ENCODE measurements at regions not wholly inside any gene's neighbourhood (a gene's known extent, or its start where the extent isn't known, plus 50 kb on each side); places are given as distances from the start of the nearest gene placed in this dataset.
"Not testable (repeated sequence)": the region's sequence is repeated elsewhere in the genome, so short reads cannot be mapped to it uniquely, and the experiment has no call there.

DNA sequence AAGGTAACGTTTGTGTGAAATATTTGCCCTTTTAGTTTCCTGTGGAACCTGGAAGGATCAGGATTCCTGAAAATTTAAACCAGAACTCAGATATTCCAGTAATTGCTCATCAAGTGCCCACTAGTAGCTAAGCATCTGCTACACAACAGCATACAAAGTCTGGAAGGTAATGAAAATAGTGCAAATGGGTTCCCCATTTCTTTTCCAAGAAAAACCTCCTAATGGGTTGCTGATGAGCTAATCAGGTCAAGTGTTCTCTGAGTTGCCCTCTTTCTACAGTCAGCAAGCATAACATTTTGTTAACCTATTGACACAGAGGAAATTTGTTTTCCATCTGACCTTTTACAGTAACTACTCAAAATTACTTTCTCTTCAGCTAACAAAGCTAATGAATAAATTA, 83.6 kb upstream of the PMCH start:
- no peak for TF ChIP-seq POLR2AphosphoS5 (IDR thresholded peaks at IDR 0.05)
- no peak for TF ChIP-seq POLR2A (IDR thresholded peaks at IDR 0.05)
- TF ChIP-seq, protein P1, sequence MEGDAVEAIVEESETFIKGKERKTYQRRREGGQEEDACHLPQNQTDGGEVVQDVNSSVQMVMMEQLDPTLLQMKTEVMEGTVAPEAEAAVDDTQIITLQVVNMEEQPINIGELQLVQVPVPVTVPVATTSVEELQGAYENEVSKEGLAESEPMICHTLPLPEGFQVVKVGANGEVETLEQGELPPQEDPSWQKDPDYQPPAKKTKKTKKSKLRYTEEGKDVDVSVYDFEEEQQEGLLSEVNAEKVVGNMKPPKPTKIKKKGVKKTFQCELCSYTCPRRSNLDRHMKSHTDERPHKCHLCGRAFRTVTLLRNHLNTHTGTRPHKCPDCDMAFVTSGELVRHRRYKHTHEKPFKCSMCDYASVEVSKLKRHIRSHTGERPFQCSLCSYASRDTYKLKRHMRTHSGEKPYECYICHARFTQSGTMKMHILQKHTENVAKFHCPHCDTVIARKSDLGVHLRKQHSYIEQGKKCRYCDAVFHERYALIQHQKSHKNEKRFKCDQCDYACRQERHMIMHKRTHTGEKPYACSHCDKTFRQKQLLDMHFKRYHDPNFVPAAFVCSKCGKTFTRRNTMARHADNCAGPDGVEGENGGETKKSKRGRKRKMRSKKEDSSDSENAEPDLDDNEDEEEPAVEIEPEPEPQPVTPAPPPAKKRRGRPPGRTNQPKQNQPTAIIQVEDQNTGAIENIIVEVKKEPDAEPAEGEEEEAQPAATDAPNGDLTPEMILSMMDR (IDR thresholded peaks at IDR 0.05): no peak
- no peak for DNase-seq (ENCODE audit: low spot score)
- 91% methylated on average over 1 of the region's 1 CpG for WGBS
- Histone ChIP-seq H3K9me3 (no peaks in the 10 kb centered on the region), H3K36me3 (no peaks in the 10 kb centered on the region), H3K4me3 (no peak overlapping the region), H3K4me1 (replicated peaks) (no peaks in the 10 kb centered on the region), H3K27me3 (replicated peaks; ENCODE audit: insufficient read depth) (no peaks in the 10 kb centered on the region), H3K27ac (no peak overlapping the region)
- intact Hi-C loops (cut with DNase I): no loop called here

GRCh38 chr12:102255687-102256086, 58.1 kb upstream of the PMCH start:
- intact Hi-C loops (cut with DNase I); H3K27me3 ChIP-seq (replicated peaks; ENCODE audit: insufficient read depth); H3K4me1 ChIP-seq (replicated peaks); H3K4me3 ChIP-seq; DNase-seq (ENCODE audit: low spot score); H3K27ac ChIP-seq; H3K9me3 ChIP-seq; H3K36me3 ChIP-seq: not testable (repeated sequence)
- 84% methylated on average over 2 of the region's 2 CpGs for WGBS

DNA sequence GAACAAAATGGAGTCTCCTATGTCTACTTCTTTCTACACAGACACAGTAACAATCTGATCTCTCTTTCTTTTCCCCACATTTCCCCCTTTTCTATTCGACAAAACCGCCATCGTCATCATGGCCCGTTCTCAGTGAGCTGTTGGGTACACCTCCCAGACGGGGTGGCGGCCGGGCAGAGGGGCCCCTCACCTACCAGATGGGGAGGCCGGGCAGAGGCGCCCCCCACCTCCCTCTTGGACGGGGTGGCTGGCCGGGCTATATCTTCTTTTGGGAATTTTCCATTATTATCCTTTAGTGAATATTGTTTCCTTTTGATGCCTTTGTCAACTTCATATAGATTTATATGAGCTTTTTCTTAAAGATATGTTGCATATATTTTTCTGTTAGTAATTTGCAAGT, 53.4 kb upstream of the PMCH start:
- H3K27ac ChIP-seq; H3K4me1 ChIP-seq (replicated peaks); H3K4me3 ChIP-seq; DNase-seq (ENCODE audit: low spot score); H3K9me3 ChIP-seq; intact Hi-C loops (cut with DNase I); H3K36me3 ChIP-seq; H3K27me3 ChIP-seq (replicated peaks; ENCODE audit: insufficient read depth): not testable (repeated sequence)
- 96% methylated on average over 11 of the region's 11 CpGs for WGBS

DNA sequence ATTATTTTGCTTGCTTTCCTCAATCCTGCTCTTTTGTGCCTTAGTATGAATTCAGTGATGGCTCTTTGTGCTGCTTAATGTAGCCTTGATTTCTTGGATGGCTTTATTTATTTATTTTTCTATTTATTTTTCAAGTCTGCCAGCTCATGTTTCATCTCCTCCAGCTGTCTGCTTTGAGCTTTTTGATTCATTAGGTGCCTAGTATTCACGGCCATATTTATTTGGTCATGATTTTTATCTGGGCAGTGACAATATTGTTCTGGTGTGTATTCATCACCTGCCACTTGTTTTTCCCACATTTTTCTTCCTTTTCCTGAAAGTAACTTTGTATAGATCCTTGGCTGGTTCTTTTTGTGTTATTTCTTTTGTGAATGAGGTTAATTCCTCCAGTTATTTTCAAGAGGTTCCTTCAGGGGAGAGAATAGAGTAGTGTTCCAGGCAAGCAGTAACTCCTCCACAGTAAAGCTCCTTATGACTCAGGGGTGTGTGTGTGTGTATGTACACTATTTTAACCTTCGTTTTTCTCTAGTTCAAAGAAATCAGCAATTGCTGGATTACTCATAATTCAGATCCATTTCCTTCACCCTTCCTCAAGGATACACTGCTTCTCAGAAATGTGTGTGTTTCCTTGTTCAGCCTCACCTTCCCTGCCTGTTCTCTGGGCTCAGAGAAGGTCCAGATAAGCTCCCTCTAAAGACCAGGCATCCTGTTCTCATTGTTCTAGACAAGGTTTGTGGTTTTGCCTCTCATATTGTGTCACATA, 51.6 kb upstream of the PMCH start:
- Histone ChIP-seq H3K4me3 (no peak overlapping the region), H3K9me3 (no peaks in the 10 kb centered on the region), H3K27ac (no peak overlapping the region), H3K4me1 (replicated peaks) (no peaks in the 10 kb centered on the region), H3K27me3 (replicated peaks; ENCODE audit: insufficient read depth) (no peaks in the 10 kb centered on the region), H3K36me3 (no peaks in the 10 kb centered on the region)
- DNase-seq (ENCODE audit: low spot score): no peak
- TF ChIP-seq, protein P1 (IDR thresholded peaks at IDR 0.05): no peak
- TF ChIP-seq POLR2AphosphoS5 (IDR thresholded peaks at IDR 0.05) (no peak), POLR2A (IDR thresholded peaks at IDR 0.05) (no peak)
- intact Hi-C loops (cut with DNase I): no loop called here
- 9% methylated on average over 2 of the region's 2 CpGs for WGBS

Measured in prostate gland (tissue), 2 donors.